Fibroblast of lung (primary cell): ENCODE measurements at regions not wholly inside any gene's neighbourhood (a gene's known extent, or its start where the extent isn't known, plus 50 kb on each side); places are given as distances from the start of the nearest gene placed in this dataset.

Experiments used
- EZH2 ChIP-seq: IDR thresholded peaks from 2 replicates; pipeline ENCODE4 v1.5.1; 2012; ENCODE audit warnings: low read length, control low read depth, mild to moderate bottlenecking; ENCODE audit errors: missing control alignments
- TF ChIP-seq, protein P1 (sequence below), 2 donors: IDR thresholded peaks in 1 of 2; conservative IDR thresholded peaks in 1 of 2; 1 replicate in 1 of 2; 2 replicates in 1 of 2; pipeline ENCODE4 v1.5.1; 2011 to 2012; ENCODE audit warnings: low read length in 2 of 2, control low read depth in 1 of 2, inconsistent platforms in 1 of 2, low read depth in 1 of 2, mild to moderate bottlenecking in 1 of 2

DNA sequence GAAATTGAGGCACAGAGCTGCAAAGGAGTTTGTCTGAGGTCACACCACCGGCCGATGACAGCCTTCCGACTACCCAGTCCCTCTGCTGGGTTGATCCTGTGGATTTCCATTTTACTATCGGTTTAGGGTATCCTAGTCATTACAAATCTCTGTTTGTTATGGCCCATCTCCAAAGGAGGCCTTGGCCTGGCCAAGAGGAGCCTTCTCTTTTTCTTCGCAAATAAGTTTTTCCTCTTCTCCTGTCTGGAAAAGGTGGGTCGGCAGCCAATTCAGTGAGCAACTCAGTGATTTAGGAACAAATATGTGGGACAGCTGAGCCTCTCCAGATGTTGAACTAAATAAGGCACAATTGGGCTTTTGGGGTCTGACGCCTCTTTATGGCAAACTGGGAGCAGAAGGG, 169.2 kb upstream of the RBPJ start:
- TF ChIP-seq, protein P1, sequence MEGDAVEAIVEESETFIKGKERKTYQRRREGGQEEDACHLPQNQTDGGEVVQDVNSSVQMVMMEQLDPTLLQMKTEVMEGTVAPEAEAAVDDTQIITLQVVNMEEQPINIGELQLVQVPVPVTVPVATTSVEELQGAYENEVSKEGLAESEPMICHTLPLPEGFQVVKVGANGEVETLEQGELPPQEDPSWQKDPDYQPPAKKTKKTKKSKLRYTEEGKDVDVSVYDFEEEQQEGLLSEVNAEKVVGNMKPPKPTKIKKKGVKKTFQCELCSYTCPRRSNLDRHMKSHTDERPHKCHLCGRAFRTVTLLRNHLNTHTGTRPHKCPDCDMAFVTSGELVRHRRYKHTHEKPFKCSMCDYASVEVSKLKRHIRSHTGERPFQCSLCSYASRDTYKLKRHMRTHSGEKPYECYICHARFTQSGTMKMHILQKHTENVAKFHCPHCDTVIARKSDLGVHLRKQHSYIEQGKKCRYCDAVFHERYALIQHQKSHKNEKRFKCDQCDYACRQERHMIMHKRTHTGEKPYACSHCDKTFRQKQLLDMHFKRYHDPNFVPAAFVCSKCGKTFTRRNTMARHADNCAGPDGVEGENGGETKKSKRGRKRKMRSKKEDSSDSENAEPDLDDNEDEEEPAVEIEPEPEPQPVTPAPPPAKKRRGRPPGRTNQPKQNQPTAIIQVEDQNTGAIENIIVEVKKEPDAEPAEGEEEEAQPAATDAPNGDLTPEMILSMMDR (conservative IDR thresholded peaks at IDR 0.05 in 1 of 2, IDR thresholded peaks at IDR 0.05 in 1 of 2; ENCODE audit: low read depth in 1 of 2, low read length in 2 of 2): no peak
- no peak for TF ChIP-seq EZH2
